ENCODE measurements at regions not wholly inside any gene's neighbourhood (a gene's known extent, or its start where the extent isn't known, plus 50 kb on each side); places are given as distances from the start of the nearest gene placed in this dataset.

DNA sequence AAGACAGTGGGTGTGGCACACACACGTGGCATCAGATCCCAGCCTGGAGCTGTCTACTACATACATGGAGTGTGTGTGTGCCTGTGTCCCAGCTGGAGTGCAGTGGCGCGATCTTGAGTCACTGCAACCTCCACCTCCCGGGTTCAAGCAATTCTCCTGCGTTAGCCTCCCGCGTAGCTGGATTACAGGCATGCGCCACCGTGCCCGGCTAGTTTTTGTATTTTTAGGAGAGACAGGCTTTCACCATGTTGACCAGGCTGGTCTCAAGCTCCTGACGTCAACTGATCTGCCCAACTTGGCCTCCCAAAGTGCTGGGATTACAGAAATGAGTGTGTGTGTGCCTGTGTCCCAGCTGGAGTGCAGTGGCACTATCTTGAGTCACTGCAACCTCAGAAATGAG is 108.8 kb downstream of the IL12A start:
- TF ChIP-seq, protein P1, sequence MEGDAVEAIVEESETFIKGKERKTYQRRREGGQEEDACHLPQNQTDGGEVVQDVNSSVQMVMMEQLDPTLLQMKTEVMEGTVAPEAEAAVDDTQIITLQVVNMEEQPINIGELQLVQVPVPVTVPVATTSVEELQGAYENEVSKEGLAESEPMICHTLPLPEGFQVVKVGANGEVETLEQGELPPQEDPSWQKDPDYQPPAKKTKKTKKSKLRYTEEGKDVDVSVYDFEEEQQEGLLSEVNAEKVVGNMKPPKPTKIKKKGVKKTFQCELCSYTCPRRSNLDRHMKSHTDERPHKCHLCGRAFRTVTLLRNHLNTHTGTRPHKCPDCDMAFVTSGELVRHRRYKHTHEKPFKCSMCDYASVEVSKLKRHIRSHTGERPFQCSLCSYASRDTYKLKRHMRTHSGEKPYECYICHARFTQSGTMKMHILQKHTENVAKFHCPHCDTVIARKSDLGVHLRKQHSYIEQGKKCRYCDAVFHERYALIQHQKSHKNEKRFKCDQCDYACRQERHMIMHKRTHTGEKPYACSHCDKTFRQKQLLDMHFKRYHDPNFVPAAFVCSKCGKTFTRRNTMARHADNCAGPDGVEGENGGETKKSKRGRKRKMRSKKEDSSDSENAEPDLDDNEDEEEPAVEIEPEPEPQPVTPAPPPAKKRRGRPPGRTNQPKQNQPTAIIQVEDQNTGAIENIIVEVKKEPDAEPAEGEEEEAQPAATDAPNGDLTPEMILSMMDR (IDR thresholded peaks at IDR 0.05) = no peak
- TF ChIP-seq POLR2A (IDR thresholded peaks at IDR 0.05) (no peak), POLR2AphosphoS5 (IDR thresholded peaks at IDR 0.05) (no peak)

Data from prostate gland (tissue), 2 donors.